CD4-positive, CD25-positive, alpha-beta regulatory T cell (primary cell): ENCODE measurements at regions not wholly inside any gene's neighbourhood (a gene's known extent, or its start where the extent isn't known, plus 50 kb on each side); places are given as distances from the start of the nearest gene placed in this dataset.
A peak's percentile ranks its signal among the peaks of the same experiment; 100 is the strongest.
"Not testable (repeated sequence)": the region's sequence is repeated elsewhere in the genome, so short reads cannot be mapped to it uniquely, and the experiment has no call there.

Experiments used
- ATAC-seq, 2 donors: fragments of 150-1000 bp; cut with Tn5 transposase; one replicate each; pipeline ENCODE4 v1.10.0; 2021; ENCODE audit warnings: low read depth in 2 of 2, moderate number of reproducible peaks in 2 of 2, moderate library complexity in 1 of 2
- DNase-seq, 3 donors: peaks; one replicate each; pipeline versions ENCODE4 v3.0.0 to v3.0.0-alpha.2; 2012 to 2022; ENCODE audit warnings: mixed read lengths in 1 of 3
- H3K27ac ChIP-seq: one replicate; pipeline ENCODE4 v1.7.0; 2013; ENCODE audit warnings: mild to moderate bottlenecking, low read length; ENCODE audit not compliant: insufficient read depth, poor library complexity, severe bottlenecking
- H3K27me3 ChIP-seq: one replicate; pipeline ENCODE4 v1.7.0; 2013; ENCODE audit warnings: low read length; ENCODE audit not compliant: control insufficient read depth, insufficient read depth
- H3K36me3 ChIP-seq: one replicate; pipeline ENCODE4 v1.7.0; 2013; ENCODE audit warnings: mild to moderate bottlenecking, low read length, moderate library complexity; ENCODE audit not compliant: control insufficient read depth, insufficient read depth
- H3K4me1 ChIP-seq: 2 replicates; pipeline ENCODE4 v1.7.0; 2013; ENCODE audit warnings: mild to moderate bottlenecking, low read length; ENCODE audit not compliant: insufficient read depth, control insufficient read depth, poor library complexity, severe bottlenecking
- H3K4me3 ChIP-seq: one replicate; pipeline ENCODE4 v1.7.0; 2013; ENCODE audit warnings: low read depth, mild to moderate bottlenecking, low read length, moderate library complexity
- H3K9me3 ChIP-seq, 2 experiments: 1 replicate in 1 of 2; 2 replicates in 1 of 2; pipeline ENCODE4 v1.7.0; 2013; ENCODE audit warnings: low read length in 2 of 2, mild to moderate bottlenecking in 1 of 2, moderate library complexity in 1 of 2; ENCODE audit not compliant: control insufficient read depth in 2 of 2
- H3K27ac Mint-ChIP-seq, 3 donors: one replicate each; pipeline ENCODE4 v1.8.0; 2020 to 2022; ENCODE audit warnings: mild to moderate bottlenecking in 3 of 3, mixed read lengths in 3 of 3, moderate library complexity in 2 of 3
- H3K27me3 Mint-ChIP-seq: one replicate; pipeline ENCODE4 v1.8.0; 2022; ENCODE audit warnings: mild to moderate bottlenecking, mixed read lengths
- H3K36me3 Mint-ChIP-seq: one replicate; pipeline ENCODE4 v1.8.0; 2020; ENCODE audit warnings: mixed read lengths
- H3K4me1 Mint-ChIP-seq, 4 donors: one replicate each; pipeline ENCODE4 v1.8.0; 2020 to 2022; ENCODE audit warnings: mixed read lengths in 4 of 4, mild to moderate bottlenecking in 1 of 4
- H3K4me3 Mint-ChIP-seq, 4 donors: one replicate each; pipeline ENCODE4 v1.8.0; 2020 to 2022; ENCODE audit warnings: mild to moderate bottlenecking in 4 of 4, mixed read lengths in 4 of 4, moderate library complexity in 3 of 4
- H3K9me3 Mint-ChIP-seq, 7 donors: one replicate each; pipeline ENCODE4 v1.8.0; 2020 to 2022; ENCODE audit warnings: mixed read lengths in 7 of 7, mild to moderate bottlenecking in 3 of 7, moderate library complexity in 2 of 7

DNA sequence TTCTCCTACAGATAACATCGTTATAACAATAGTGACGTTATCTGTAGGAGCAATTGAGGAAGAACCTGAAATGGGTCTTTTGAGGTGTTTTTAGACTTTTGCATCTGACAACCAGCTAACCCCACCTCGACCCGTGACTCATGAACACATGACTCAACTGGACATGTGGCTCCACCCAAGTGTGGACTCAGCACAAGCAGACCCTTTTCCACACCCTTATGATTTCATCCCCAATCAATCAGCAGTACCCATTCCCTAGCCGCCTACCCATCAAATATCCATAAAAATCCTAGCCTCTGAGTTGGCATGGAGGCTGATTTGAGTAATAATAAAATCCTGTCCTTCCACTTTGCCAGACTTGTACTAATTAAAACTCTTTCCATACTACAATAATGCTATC is 255.4 kb downstream of the ARPP21 start:
- H3K36me3 Mint-ChIP-seq, result no peaks in the 10 kb centered on the region
- no peaks in the 10 kb centered on the region for H3K27me3 ChIP-seq
- H3K9me3 Mint-ChIP-seq, result peaks cover 0 to 4% (median 2%) of the 10 kb centered on the region in 7 donors
- H3K4me3 Mint-ChIP-seq, result no peak overlapping the region
- H3K4me1 Mint-ChIP-seq, result no peaks in the 10 kb centered on the region
- H3K27me3 Mint-ChIP-seq, result no peaks in the 10 kb centered on the region
- no peaks in the 10 kb centered on the region for H3K36me3 ChIP-seq
- H3K9me3 ChIP-seq, result no peaks in the 10 kb centered on the region
- H3K4me3 ChIP-seq, result no peak overlapping the region
- H3K4me1 ChIP-seq, result no peaks in the 10 kb centered on the region
- DNase-seq (no peak), ATAC-seq (no peak)
- no peak overlapping the region for H3K27ac Mint-ChIP-seq
- no peak overlapping the region for H3K27ac ChIP-seq

DNA sequence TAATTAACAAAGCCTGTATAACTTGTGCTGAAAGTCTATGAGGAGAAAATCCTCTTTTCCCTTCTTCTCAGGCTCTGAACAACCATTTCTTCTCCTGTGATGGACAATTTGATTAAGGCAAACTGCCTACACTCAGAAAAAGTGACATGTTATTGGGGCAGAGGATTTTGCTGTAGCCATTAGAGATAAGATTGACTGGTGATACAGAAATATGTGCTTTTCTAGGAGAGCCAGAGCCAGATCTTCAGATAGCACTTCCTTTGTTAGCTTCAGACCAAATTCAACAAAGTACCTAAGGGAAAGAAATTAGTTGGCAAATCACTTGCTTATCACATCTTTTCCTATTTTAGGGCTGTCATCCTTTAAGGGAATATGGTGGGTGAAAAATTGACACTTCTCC is 259.9 kb downstream of the ARPP21 start:
- H3K36me3 ChIP-seq, result no peaks in the 10 kb centered on the region
- H3K9me3 ChIP-seq, result no peaks in the 10 kb centered on the region
- H3K36me3 Mint-ChIP-seq, result no peaks in the 10 kb centered on the region
- ATAC-seq (no peak), DNase-seq (no peak)
- peaks cover 0 to 7% (median 2%) of the 10 kb centered on the region in 7 donors for H3K9me3 Mint-ChIP-seq
- no peaks in the 10 kb centered on the region for H3K4me1 ChIP-seq
- no peak overlapping the region for H3K27ac Mint-ChIP-seq
- no peak overlapping the region for H3K4me3 ChIP-seq
- H3K4me1 Mint-ChIP-seq, result no peaks in the 10 kb centered on the region
- H3K27ac ChIP-seq, result no peak overlapping the region
- no peaks in the 10 kb centered on the region for H3K27me3 ChIP-seq
- no peak overlapping the region for H3K4me3 Mint-ChIP-seq
- H3K27me3 Mint-ChIP-seq, result no peaks in the 10 kb centered on the region

DNA sequence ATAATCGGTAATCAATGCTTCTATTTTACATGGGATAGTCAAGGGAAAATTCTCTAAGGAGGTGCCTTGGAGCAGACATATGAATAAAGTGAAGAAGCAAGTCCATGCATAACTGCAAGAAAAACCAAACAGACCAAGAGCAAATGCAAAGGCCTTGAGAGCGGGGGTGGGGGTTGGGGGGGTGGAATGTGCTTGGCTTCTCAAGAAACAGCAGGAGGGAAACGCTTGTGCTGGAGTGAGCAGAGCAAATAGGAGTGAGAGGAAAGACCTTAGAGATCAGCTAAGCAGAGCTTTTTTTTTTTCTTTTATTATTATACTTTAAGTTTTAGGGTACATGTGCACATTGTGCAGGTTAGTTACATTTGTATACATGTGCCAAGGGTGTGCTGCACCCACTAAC is 260.8 kb downstream of the ARPP21 start:
- Mint-ChIP-seq H3K27ac (no peak overlapping the region), H3K27me3 (no peaks in the 10 kb centered on the region), H3K9me3 (peaks cover 0 to 6% (median 0%) of the 10 kb centered on the region in 7 donors), H3K36me3 (no peaks in the 10 kb centered on the region), H3K4me1 (no peaks in the 10 kb centered on the region), H3K4me3 (no peak overlapping the region)
- Histone ChIP-seq H3K27me3 (no peaks in the 10 kb centered on the region), H3K4me1 (no peaks in the 10 kb centered on the region), H3K9me3 (no peaks in the 10 kb centered on the region), H3K27ac (no peak overlapping the region), H3K4me3 (no peak overlapping the region), H3K36me3 (no peaks in the 10 kb centered on the region)
- ATAC-seq (no peak), DNase-seq (no peak)

DNA sequence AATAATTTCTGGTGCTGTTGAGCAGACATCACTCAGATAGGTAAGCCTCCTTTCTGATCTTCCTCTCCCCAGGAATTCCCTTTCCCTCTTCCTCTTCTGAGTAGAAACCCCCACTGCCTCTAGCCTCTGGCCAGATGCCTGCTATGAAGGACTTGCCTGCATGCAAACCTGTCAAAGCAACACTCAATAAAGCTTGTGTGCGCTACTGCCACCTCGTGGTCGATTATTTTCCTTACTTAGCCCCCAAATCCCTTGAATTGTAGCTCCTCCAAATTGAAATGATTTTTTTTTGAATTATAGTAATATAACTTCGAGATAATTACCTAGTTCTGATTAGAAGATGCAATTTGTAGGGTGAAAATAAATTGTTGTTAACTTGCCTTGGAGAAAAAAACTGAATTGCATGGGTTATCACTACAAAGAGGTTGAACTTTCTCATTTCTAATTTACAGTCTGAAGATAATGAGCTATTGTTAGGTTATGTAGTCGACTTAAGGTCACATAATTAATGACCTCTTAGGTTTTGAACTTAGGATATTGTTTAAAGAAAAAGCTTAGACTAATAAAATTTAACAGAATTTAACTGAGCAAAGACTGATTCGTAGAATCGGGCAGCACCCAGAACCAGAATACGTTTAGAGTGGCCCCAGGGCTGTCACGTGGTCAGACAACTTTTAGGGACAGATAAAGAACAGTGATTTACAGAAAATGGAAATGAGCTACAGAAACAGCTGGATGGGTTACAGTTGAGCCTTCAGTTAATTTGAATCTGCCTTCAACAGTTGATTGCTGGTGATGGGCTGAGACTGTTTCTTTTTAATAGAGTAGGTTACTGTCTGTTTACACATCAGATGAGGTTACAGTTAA is 269.3 kb downstream of the ARPP21 start:
- H3K36me3 Mint-ChIP-seq, result no peaks in the 10 kb centered on the region
- ATAC-seq, result no peak
- H3K27ac Mint-ChIP-seq, result no peak overlapping the region

DNA sequence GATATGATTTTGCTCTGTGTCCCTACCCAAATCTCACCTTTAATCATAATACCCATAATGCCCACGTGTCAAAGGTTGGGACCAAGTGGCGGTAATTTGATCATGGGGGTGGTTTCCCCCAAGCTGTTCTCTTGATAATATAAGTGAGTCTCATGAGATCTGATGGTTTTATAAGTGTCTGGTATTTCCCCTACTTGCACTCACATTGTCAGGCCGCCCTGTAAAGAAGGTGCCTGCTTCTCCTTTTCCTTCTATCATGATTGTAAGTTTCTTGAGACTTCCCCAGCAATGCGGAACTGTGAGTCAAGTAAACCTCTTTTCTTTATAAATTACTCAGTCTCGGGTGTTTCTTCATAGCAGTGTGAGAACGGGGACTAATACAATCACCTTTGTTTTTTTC is 279.8 kb downstream of the ARPP21 start:
- DNase-seq, result no peak
- Mint-ChIP-seq H3K9me3 (peaks cover 0 to 7% (median 3%) of the 10 kb centered on the region in 7 donors), H3K4me3 (no peak overlapping the region), H3K4me1 (no peaks in the 10 kb centered on the region), H3K27me3 (no peaks in the 10 kb centered on the region), H3K27ac (no peak overlapping the region), H3K36me3 (no peaks in the 10 kb centered on the region)
- Histone ChIP-seq H3K4me1 (no peaks in the 10 kb centered on the region), H3K27ac (no peak overlapping the region), H3K36me3 (no peaks in the 10 kb centered on the region), H3K4me3 (no peak overlapping the region), H3K27me3 (no peaks in the 10 kb centered on the region), H3K9me3 (peaks cover 0 to 1% of the 10 kb centered on the region in 2 experiments)
- no peak for ATAC-seq

More for the DNA sequence above, 269.3 kb downstream of the ARPP21 start:
- Mint-ChIP-seq H3K4me3 (no peak overlapping the region), H3K9me3 (peaks cover 0 to 6% (median 0%) of the 10 kb centered on the region in 7 donors), H3K4me1 (no peaks in the 10 kb centered on the region), H3K27me3 (peaks cover 4% of the 10 kb centered on the region)
- H3K36me3 ChIP-seq, result no peaks in the 10 kb centered on the region
- no peaks in the 10 kb centered on the region for H3K27me3 ChIP-seq
- no peak overlapping the region for H3K4me3 ChIP-seq
- no peak overlapping the region for H3K27ac ChIP-seq
- H3K4me1 ChIP-seq, result no peaks in the 10 kb centered on the region
- DNase-seq, result peak in 1 of 3 donors; percentile 58
- no peaks in the 10 kb centered on the region for H3K9me3 ChIP-seq

DNA sequence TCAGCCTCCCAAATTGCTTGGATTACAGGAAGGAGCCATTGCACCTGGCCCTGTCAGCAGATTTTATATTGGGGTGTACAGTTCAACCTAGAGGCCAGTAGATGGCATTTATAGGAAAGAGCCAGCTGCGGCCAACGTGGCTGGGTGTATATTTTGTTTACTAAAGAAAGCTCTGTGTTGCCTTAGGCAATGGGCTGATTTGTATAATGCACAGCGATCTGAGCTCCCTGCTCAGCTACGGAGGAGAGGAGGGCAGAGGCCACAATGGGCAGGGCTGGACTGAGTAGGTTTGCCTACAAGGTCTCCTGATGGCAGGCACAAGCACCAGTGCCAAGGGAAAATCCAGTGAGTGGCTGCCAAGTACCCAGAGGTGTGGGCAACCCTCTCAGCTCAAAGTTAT is 282.4 kb downstream of the ARPP21 start:
- H3K36me3 ChIP-seq, result no peaks in the 10 kb centered on the region
- Mint-ChIP-seq H3K9me3 (peaks cover 0 to 7% (median 6%) of the 10 kb centered on the region in 7 donors), H3K27ac (no peak overlapping the region), H3K36me3 (no peaks in the 10 kb centered on the region), H3K4me3 (no peak overlapping the region), H3K27me3 (no peaks in the 10 kb centered on the region), H3K4me1 (no peaks in the 10 kb centered on the region)
- H3K27ac ChIP-seq, result no peak overlapping the region
- peaks cover 0 to 1% of the 10 kb centered on the region in 2 experiments for H3K9me3 ChIP-seq
- H3K4me1 ChIP-seq, result no peaks in the 10 kb centered on the region
- no peaks in the 10 kb centered on the region for H3K27me3 ChIP-seq
- no peak for DNase-seq
- H3K4me3 ChIP-seq, result no peak overlapping the region
- no peak for ATAC-seq

DNA sequence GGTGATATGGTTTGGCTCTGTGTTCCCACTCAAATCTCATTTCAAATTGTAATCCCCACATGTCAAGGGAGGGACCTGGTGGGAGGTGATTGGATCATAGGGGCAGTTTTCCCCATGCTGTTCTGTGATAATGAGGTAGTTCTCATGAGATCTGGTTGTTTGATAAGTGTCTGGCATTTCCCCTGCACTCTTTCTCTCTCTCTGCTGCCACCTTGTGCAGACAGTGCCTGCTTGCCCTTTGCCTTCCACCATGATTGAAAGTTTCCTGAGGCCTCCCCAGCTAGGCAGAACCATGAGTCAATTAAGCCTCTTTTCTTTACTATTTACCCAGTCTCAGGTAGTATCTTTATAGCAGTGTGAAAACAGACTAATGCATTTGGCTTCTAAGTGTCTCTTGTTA is 284.7 kb downstream of the ARPP21 start:
- H3K27me3 Mint-ChIP-seq, H3K9me3 ChIP-seq, DNase-seq, H3K27ac ChIP-seq, H3K4me1 ChIP-seq, H3K36me3 ChIP-seq, H3K27me3 ChIP-seq, H3K4me1 Mint-ChIP-seq, H3K36me3 Mint-ChIP-seq, H3K4me3 ChIP-seq, H3K4me3 Mint-ChIP-seq, H3K27ac Mint-ChIP-seq, ATAC-seq: not testable (repeated sequence)
- H3K9me3 Mint-ChIP-seq, result peaks cover 0 to 18% (median 5%) of the 10 kb centered on the region in 7 donors

DNA sequence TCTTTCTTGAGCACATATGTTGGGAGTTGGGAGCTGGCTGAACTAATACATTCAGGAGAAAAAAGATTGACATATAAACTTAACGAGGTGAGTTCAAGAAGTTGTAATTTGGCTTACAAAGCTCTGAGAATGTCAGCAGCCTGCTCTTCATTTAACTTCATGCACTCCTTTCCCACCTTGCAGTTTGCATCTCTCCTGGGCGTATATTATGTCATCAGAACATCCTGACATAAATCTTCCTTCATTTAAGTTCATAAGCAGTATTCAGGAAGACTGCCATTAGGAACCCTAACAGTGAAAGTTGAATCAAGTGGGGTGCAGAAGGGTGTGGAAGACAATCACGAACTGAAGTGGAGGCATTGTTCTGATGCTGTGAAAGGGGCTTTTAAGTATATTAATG is 288.1 kb downstream of the ARPP21 start:
- ATAC-seq, result no peak
- no peaks in the 10 kb centered on the region for H3K4me1 Mint-ChIP-seq
- H3K27me3 ChIP-seq, result no peaks in the 10 kb centered on the region
- H3K27ac Mint-ChIP-seq, result no peak overlapping the region
- H3K4me3 ChIP-seq, result no peak overlapping the region
- no peak overlapping the region for H3K27ac ChIP-seq
- no peaks in the 10 kb centered on the region for H3K27me3 Mint-ChIP-seq
- H3K9me3 ChIP-seq, result no peaks in the 10 kb centered on the region
- no peak overlapping the region for H3K4me3 Mint-ChIP-seq
- no peak for DNase-seq
- H3K4me1 ChIP-seq, result no peaks in the 10 kb centered on the region
- no peaks in the 10 kb centered on the region for H3K36me3 Mint-ChIP-seq
- H3K9me3 Mint-ChIP-seq, result peaks cover 0 to 11% (median 3%) of the 10 kb centered on the region in 7 donors
- no peaks in the 10 kb centered on the region for H3K36me3 ChIP-seq
